Suprapubic skin (tissue), 4 donors: ENCODE measurements at regions not wholly inside any gene's neighbourhood (a gene's known extent, or its start where the extent isn't known, plus 50 kb on each side); places are given as distances from the start of the nearest gene placed in this dataset.

Experiments
- DNase-seq, 2 donors: peaks; one replicate each; pipeline ENCODE4 v3.0.0-alpha.2; 2019; ENCODE audit warnings: low spot score in 2 of 2
- H3K27ac ChIP-seq: fragments of 200-600 bp; sonication (generic); one replicate; pipeline ENCODE4 v1.5.1; 2019
- H3K27me3 ChIP-seq: fragments of 200-600 bp; sonication (generic); one replicate; pipeline ENCODE4 v1.5.1; 2019
- H3K36me3 ChIP-seq: fragments of 200-600 bp; sonication (generic); one replicate; pipeline ENCODE4 v1.5.1; 2019
- H3K4me1 ChIP-seq: fragments of 200-600 bp; sonication (generic); one replicate; pipeline ENCODE4 v1.5.1; 2019
- H3K4me3 ChIP-seq: fragments of 200-600 bp; sonication (generic); one replicate; pipeline ENCODE4 v1.5.1; 2019; ENCODE audit warnings: mild to moderate bottlenecking
- H3K9me3 ChIP-seq: fragments of 200-600 bp; sonication (generic); one replicate; pipeline ENCODE4 v1.5.1; 2019
- CTCF ChIP-seq, 2 donors: fragments of 200-600 bp in 1 of 2; fragments of 450-650 bp in 1 of 2; sonication (generic) in 1 of 2; IDR thresholded peaks; one replicate each; pipeline ENCODE4 v1.5.1; 2016 to 2019; ENCODE audit warnings: antibody characterized with exemption in 2 of 2, mild to moderate bottlenecking in 1 of 2, moderate library complexity in 1 of 2
- EP300 ChIP-seq: sonication (generic); formaldehyde crosslinking; IDR thresholded peaks from one replicate; pipeline ENCODE4 v1.6.1; 2017; ENCODE audit warnings: antibody characterized with exemption
- POLR2A ChIP-seq, 2 donors: fragments of 450-650 bp; IDR thresholded peaks; one replicate each; pipeline ENCODE4 v1.6.1; 2017; ENCODE audit warnings: antibody characterized with exemption in 2 of 2, mild to moderate bottlenecking in 2 of 2, moderate library complexity in 2 of 2
- POLR2AphosphoS5 ChIP-seq, 3 donors: sonication (generic); formaldehyde crosslinking; IDR thresholded peaks; one replicate each; pipeline ENCODE4 v1.6.1; 2017; ENCODE audit warnings: antibody characterized with exemption in 3 of 3
- WGBS: methylation state at CpG from one replicate; pipeline ENCODE4 v1.1.5; 2018; 5-methylcytosine and 5-hydroxymethylcytosine counted together

GRCh38 chr16:47777220-47777619, 316.1 kb downstream of the PHKB start:
- no peak overlapping the region for H3K27ac ChIP-seq
- no peak overlapping the region for H3K4me3 ChIP-seq
- H3K36me3 ChIP-seq, result no peaks in the 10 kb centered on the region
- DNase-seq, result no peak
- peaks cover 3% of the 10 kb centered on the region for H3K4me1 ChIP-seq
- no peaks in the 10 kb centered on the region for H3K9me3 ChIP-seq
- no peak for TF ChIP-seq EP300
- no peak for TF ChIP-seq CTCF (IDR thresholded peaks at IDR 0.05)
- TF ChIP-seq POLR2A (IDR thresholded peaks at IDR 0.05), result no peak
- TF ChIP-seq POLR2AphosphoS5 (IDR thresholded peaks at IDR 0.05), result no peak
- H3K27me3 ChIP-seq, result no peaks in the 10 kb centered on the region

GRCh38 chr16:47774661-47775060, 313.5 kb downstream of the PHKB start:
- no peak for DNase-seq
- Histone ChIP-seq H3K9me3 (no peaks in the 10 kb centered on the region), H3K36me3 (no peaks in the 10 kb centered on the region), H3K27ac (no peak overlapping the region), H3K27me3 (no peaks in the 10 kb centered on the region), H3K4me1 (peaks cover 3% of the 10 kb centered on the region), H3K4me3 (no peak overlapping the region)
- TF ChIP-seq CTCF (IDR thresholded peaks at IDR 0.05), result no peak
- 88% methylated on average over 1 of the region's 1 CpG for WGBS

GRCh38 chr16:47753659-47754058, 292.5 kb downstream of the PHKB start:
- TF ChIP-seq POLR2A (IDR thresholded peaks at IDR 0.05) (no peak), EP300 (no peak), POLR2AphosphoS5 (IDR thresholded peaks at IDR 0.05) (no peak)
- no peaks in the 10 kb centered on the region for H3K36me3 ChIP-seq
- no peak overlapping the region for H3K4me3 ChIP-seq
- DNase-seq, result no peak
- 42% methylated on average over 1 of the region's 1 CpG for WGBS
- H3K4me1 ChIP-seq, result no peaks in the 10 kb centered on the region
- no peak overlapping the region for H3K27ac ChIP-seq
- no peaks in the 10 kb centered on the region for H3K27me3 ChIP-seq
- H3K9me3 ChIP-seq, result no peaks in the 10 kb centered on the region
